ENCODE measurements at regions not wholly inside any gene's neighbourhood (a gene's known extent, or its start where the extent isn't known, plus 50 kb on each side); places are given as distances from the start of the nearest gene placed in this dataset.

- H3K4me3 ChIP-seq (ENCODE audit: control insufficient read depth in 1 of 7, extremely low read depth in 1 of 7, insufficient read depth in 4 of 7, low read depth in 2 of 7, low read length in 6 of 7): no peak overlapping the region
- no peak for DNase-seq
- ChIA-PET POLR2A (interaction anchor here (0.6 kb wide), 1 partner anchor 226 kb away, joined by 3 read pairs; no protein-coding TSS in a partner anchor), CTCF (interaction anchor here (0.8 to 1.4 kb wide), 3 partner anchors 14 to 40 kb away, joined by 3 read pairs; no protein-coding TSS in a partner anchor)
- 94% methylated on average over 3 of the region's 4 CpGs for WGBS (ENCODE audit: insufficient coverage)
- no peaks in the 10 kb centered on the region for H3K9me3 ChIP-seq (ENCODE audit: control extremely low read depth in 1 of 5, control insufficient read depth in 4 of 5, insufficient read depth in 2 of 5, low read depth in 1 of 5, low read length in 4 of 5)
- no peaks in the 10 kb centered on the region for H3K36me3 ChIP-seq (ENCODE audit: control insufficient read depth in 4 of 4, insufficient read depth in 4 of 4, low read length in 3 of 4)
- H3K27me3 ChIP-seq (replicated peaks in 2 of 5; ENCODE audit: control insufficient read depth in 4 of 5, insufficient read depth in 5 of 5, low read length in 4 of 5): no peaks in the 10 kb centered on the region
- no peak overlapping the region for H3K27ac ChIP-seq (ENCODE audit: insufficient read depth in 1 of 2, low read depth in 1 of 2, low read length in 2 of 2, poor library complexity in 1 of 2, severe bottlenecking in 2 of 2)
- H3K4me1 ChIP-seq (ENCODE audit: control extremely low read depth in 1 of 4, control insufficient read depth in 4 of 4, insufficient read depth in 4 of 4, low read length in 3 of 4): peaks cover 2 to 44% (median 27%) of the 10 kb centered on the region in 4 experiments
Observed at GRCh38 chr2:128505575-128506526, 187.2 kb upstream of the HS6ST1 start.

DNA sequence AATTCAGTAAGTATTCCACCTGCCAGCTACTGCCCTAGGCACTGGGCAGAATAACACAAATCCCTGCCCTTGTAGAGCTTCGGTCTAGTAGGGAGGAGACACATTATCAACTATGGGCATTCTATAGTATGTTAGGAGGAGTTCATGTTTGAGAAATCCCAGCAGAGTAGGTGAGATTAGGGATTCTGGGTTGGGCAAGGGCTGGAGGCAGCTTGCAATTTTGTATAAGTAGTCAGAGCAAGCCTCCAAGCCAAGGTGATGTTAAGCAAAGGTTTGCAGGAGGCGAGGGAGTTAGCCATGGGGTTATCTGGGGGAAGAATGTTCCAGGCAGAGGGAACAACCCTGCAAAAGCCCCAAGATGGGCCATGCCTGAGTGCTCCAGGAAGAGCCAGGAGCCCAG is 187.9 kb upstream of the HS6ST1 start:
- H3K4me1 ChIP-seq (ENCODE audit: control extremely low read depth in 1 of 4, control insufficient read depth in 4 of 4, insufficient read depth in 4 of 4, low read length in 3 of 4): peaks cover 2 to 39% (median 27%) of the 10 kb centered on the region in 4 experiments
- 100% methylated on average over 1 of the region's 2 CpGs for WGBS (ENCODE audit: insufficient coverage)
- no peak overlapping the region for H3K27ac ChIP-seq (ENCODE audit: insufficient read depth in 1 of 2, low read depth in 1 of 2, low read length in 2 of 2, poor library complexity in 1 of 2, severe bottlenecking in 2 of 2)
- no peak for DNase-seq
- H3K4me3 ChIP-seq (ENCODE audit: control insufficient read depth in 1 of 7, extremely low read depth in 1 of 7, insufficient read depth in 4 of 7, low read depth in 2 of 7, low read length in 6 of 7): no peak overlapping the region
- H3K27me3 ChIP-seq (replicated peaks in 2 of 5; ENCODE audit: control insufficient read depth in 4 of 5, insufficient read depth in 5 of 5, low read length in 4 of 5): no peaks in the 10 kb centered on the region
- no peaks in the 10 kb centered on the region for H3K36me3 ChIP-seq (ENCODE audit: control insufficient read depth in 4 of 4, insufficient read depth in 4 of 4, low read length in 3 of 4)
- POLR2A ChIA-PET: no interaction called here
- CTCF ChIA-PET: interaction anchor here (0.8 to 1.4 kb wide), 2 partner anchors 14 to 40 kb away, joined by 3 read pairs; no protein-coding TSS in a partner anchor
- no peaks in the 10 kb centered on the region for H3K9me3 ChIP-seq (ENCODE audit: control extremely low read depth in 1 of 5, control insufficient read depth in 4 of 5, insufficient read depth in 2 of 5, low read depth in 1 of 5, low read length in 4 of 5)

DNA sequence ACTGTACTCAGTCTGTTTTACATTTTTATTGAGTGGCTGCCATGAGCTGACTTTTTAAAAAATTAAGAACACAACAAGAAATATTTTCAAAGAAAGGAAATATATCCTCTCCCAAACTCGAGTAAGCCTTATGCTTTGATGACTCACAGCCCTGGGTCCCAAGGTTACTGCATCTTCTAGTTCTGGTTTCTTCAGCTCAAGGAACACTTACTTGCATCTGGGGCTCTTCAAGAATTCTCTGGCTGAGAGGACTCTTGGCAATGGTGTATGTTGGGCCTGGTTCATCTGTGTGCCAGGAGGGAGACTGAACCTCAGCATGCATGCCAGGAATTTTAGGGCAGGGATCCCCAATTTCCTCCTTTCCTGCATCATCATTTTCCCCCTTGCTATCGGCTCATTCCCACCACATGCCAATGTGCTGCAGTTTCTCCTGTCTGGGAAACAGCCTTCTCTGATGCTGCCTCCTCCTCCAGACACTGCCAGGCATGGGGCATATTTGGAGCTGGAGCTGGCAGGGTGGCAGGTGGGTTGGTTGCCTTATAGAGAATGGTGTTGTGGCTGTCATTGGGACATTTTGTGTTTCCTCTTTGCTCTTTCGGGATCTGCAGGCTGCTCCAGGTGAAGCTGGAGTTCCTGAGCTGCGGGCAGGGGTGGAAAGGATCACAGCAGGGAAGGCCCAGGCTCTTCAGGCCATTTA is 192.2 kb upstream of the HS6ST1 start:
- H3K27ac ChIP-seq (ENCODE audit: insufficient read depth in 1 of 2, low read depth in 1 of 2, low read length in 2 of 2, poor library complexity in 1 of 2, severe bottlenecking in 2 of 2): no peak overlapping the region
- ChIA-PET CTCF (interaction anchor here (1.2 kb wide), 1 partner anchor 8 kb away, joined by 4 read pairs; no protein-coding TSS in a partner anchor), POLR2A (no interaction called here)
- H3K4me1 ChIP-seq (ENCODE audit: control extremely low read depth in 1 of 4, control insufficient read depth in 4 of 4, insufficient read depth in 4 of 4, low read length in 3 of 4): peaks cover 0 to 28% (median 12%) of the 10 kb centered on the region in 4 experiments
- WGBS (ENCODE audit: insufficient coverage): 70% methylated on average over 3 of the region's 4 CpGs
- no peaks in the 10 kb centered on the region for H3K27me3 ChIP-seq (replicated peaks in 2 of 5; ENCODE audit: control insufficient read depth in 4 of 5, insufficient read depth in 5 of 5, low read length in 4 of 5)
- DNase-seq: peak in 1 of 3 donors; percentile 31
- no peaks in the 10 kb centered on the region for H3K36me3 ChIP-seq (ENCODE audit: control insufficient read depth in 4 of 4, insufficient read depth in 4 of 4, low read length in 3 of 4)
- no peaks in the 10 kb centered on the region for H3K9me3 ChIP-seq (ENCODE audit: control extremely low read depth in 1 of 5, control insufficient read depth in 4 of 5, insufficient read depth in 2 of 5, low read depth in 1 of 5, low read length in 4 of 5)
- H3K4me3 ChIP-seq (ENCODE audit: control insufficient read depth in 1 of 7, extremely low read depth in 1 of 7, insufficient read depth in 4 of 7, low read depth in 2 of 7, low read length in 6 of 7): no peak overlapping the region

DNA sequence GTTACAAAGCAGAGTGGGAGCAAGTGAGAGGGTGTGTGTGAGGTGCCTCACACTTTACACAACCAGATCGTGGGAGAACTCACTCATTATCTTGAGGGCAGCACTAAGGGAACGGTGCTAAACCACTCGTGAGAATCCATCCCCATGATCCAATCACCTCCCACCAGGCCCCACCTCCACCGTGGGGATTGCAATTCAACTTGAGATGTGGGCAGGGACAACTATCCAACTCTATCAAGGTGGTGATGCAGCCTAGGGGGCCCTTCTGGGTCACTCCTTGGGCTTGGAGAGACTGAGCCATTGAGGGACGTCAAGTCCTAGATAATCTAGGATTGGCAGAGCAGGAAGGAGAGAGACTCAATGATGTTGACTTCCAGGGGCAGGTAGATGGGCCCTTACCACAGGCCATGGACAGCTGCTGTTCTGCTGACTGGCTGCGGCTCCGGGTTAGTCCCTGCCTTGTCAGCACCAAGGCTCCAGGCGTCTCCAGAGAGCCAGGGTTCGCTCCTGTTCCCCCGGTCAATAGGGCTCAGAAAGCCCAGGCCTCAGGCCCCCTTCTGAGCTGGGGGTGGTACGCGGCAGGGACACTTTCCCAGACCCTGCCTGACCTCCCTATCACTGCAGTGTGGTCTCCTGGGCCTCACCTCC is 193.2 kb upstream of the HS6ST1 start:
- Histone ChIP-seq H3K4me3 (ENCODE audit: control insufficient read depth in 1 of 7, extremely low read depth in 1 of 7, insufficient read depth in 4 of 7, low read depth in 2 of 7, low read length in 6 of 7) (no peak overlapping the region), H3K9me3 (ENCODE audit: control extremely low read depth in 1 of 5, control insufficient read depth in 4 of 5, insufficient read depth in 2 of 5, low read depth in 1 of 5, low read length in 4 of 5) (no peaks in the 10 kb centered on the region), H3K27me3 (replicated peaks in 2 of 5; ENCODE audit: control insufficient read depth in 4 of 5, insufficient read depth in 5 of 5, low read length in 4 of 5) (no peaks in the 10 kb centered on the region), H3K27ac (ENCODE audit: insufficient read depth in 1 of 2, low read depth in 1 of 2, low read length in 2 of 2, poor library complexity in 1 of 2, severe bottlenecking in 2 of 2) (no peak overlapping the region), H3K4me1 (ENCODE audit: control extremely low read depth in 1 of 4, control insufficient read depth in 4 of 4, insufficient read depth in 4 of 4, low read length in 3 of 4) (peaks cover 0 to 20% (median 9%) of the 10 kb centered on the region in 4 experiments), H3K36me3 (ENCODE audit: control insufficient read depth in 4 of 4, insufficient read depth in 4 of 4, low read length in 3 of 4) (no peaks in the 10 kb centered on the region)
- WGBS (ENCODE audit: insufficient coverage): 96% methylated on average over 10 of the region's 12 CpGs
- POLR2A ChIA-PET: no interaction called here
- CTCF ChIA-PET: no interaction called here
- no peak for DNase-seq

- no peaks in the 10 kb centered on the region for H3K9me3 ChIP-seq (ENCODE audit: control extremely low read depth in 1 of 5, control insufficient read depth in 4 of 5, insufficient read depth in 2 of 5, low read depth in 1 of 5, low read length in 4 of 5)
- H3K4me1 ChIP-seq (ENCODE audit: control extremely low read depth in 1 of 4, control insufficient read depth in 4 of 4, insufficient read depth in 4 of 4, low read length in 3 of 4): peaks cover 0 to 20% (median 8%) of the 10 kb centered on the region in 4 experiments
- WGBS (ENCODE audit: insufficient coverage): 97% methylated on average over 9 of the region's 9 CpGs
- H3K27me3 ChIP-seq (replicated peaks in 2 of 5; ENCODE audit: control insufficient read depth in 4 of 5, insufficient read depth in 5 of 5, low read length in 4 of 5): no peaks in the 10 kb centered on the region
- CTCF ChIA-PET: interaction anchor here (1.4 kb wide), 1 partner anchor 9 kb away, joined by 3 read pairs; no protein-coding TSS in a partner anchor
- no peak overlapping the region for H3K27ac ChIP-seq (ENCODE audit: insufficient read depth in 1 of 2, low read depth in 1 of 2, low read length in 2 of 2, poor library complexity in 1 of 2, severe bottlenecking in 2 of 2)
- no peak overlapping the region for H3K4me3 ChIP-seq (ENCODE audit: control insufficient read depth in 1 of 7, extremely low read depth in 1 of 7, insufficient read depth in 4 of 7, low read depth in 2 of 7, low read length in 6 of 7)
- H3K36me3 ChIP-seq (ENCODE audit: control insufficient read depth in 4 of 4, insufficient read depth in 4 of 4, low read length in 3 of 4): no peaks in the 10 kb centered on the region
- POLR2A ChIA-PET: no interaction called here
- no peak for DNase-seq
Observed at GRCh38 chr2:128512379-128513115, 193.9 kb upstream of the HS6ST1 start.

DNA sequence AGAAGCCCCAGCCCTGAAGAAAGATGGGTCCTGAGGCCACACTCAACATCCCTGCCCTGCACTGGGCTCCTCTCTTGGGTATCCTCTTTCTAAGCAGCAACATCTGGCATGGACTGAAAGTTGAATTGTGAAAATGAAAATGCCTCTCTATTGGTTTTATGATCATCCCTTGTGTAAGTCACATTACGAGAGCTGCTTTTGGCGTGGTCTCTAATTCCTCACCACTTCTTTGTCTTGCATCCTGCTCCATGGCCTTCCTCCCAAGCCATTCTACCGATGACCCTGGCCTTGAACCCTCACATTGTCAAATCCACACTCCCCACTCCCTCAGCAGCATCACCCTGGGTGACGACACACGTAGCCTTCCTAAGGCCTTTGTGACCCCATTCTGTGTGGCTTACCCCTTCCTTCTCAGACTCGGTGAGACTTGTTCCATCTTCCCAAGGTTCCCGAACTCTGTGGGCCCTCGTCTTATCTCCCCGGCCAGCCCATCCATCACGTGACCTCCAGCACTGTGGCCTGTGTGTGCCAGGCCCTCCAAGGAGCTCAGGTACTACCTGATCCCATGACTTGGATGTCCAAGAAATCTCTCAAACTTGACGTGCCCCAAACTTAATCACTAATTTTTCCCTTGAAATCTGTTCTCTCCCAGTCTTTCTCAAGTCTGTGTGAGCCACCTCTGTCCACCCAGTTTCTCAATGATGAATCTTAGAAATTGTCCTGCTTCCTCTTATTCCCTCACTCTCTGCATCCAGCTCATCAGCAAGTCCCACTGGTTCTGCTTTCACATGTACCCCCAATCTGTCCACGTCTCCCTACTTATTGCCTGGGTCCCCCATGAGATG is 194.7 kb upstream of the HS6ST1 start:
- 97% methylated on average over 12 of the region's 12 CpGs for WGBS (ENCODE audit: insufficient coverage)
- H3K9me3 ChIP-seq (ENCODE audit: control extremely low read depth in 1 of 5, control insufficient read depth in 4 of 5, insufficient read depth in 2 of 5, low read depth in 1 of 5, low read length in 4 of 5): no peaks in the 10 kb centered on the region
- no peak overlapping the region for H3K27ac ChIP-seq (ENCODE audit: insufficient read depth in 1 of 2, low read depth in 1 of 2, low read length in 2 of 2, poor library complexity in 1 of 2, severe bottlenecking in 2 of 2)
- no peaks in the 10 kb centered on the region for H3K27me3 ChIP-seq (replicated peaks in 2 of 5; ENCODE audit: control insufficient read depth in 4 of 5, insufficient read depth in 5 of 5, low read length in 4 of 5)
- H3K36me3 ChIP-seq (ENCODE audit: control insufficient read depth in 4 of 4, insufficient read depth in 4 of 4, low read length in 3 of 4): no peaks in the 10 kb centered on the region
- H3K4me1 ChIP-seq (ENCODE audit: control extremely low read depth in 1 of 4, control insufficient read depth in 4 of 4, insufficient read depth in 4 of 4, low read length in 3 of 4): peaks cover 0 to 20% (median 8%) of the 10 kb centered on the region in 4 experiments
- POLR2A ChIA-PET: no interaction called here
- H3K4me3 ChIP-seq (ENCODE audit: control insufficient read depth in 1 of 7, extremely low read depth in 1 of 7, insufficient read depth in 4 of 7, low read depth in 2 of 7, low read length in 6 of 7): no peak overlapping the region
- CTCF ChIA-PET: interaction anchor here (1.4 kb wide), 1 partner anchor 8 kb away, joined by 3 read pairs; no protein-coding TSS in a partner anchor
- DNase-seq: peak in 1 of 3 donors; percentile 31
